ENCODE measurements at regions not wholly inside any gene's neighbourhood (a gene's known extent, or its start where the extent isn't known, plus 50 kb on each side); places are given as distances from the start of the nearest gene placed in this dataset.
"Not testable (repeated sequence)": the region's sequence is repeated elsewhere in the genome, so short reads cannot be mapped to it uniquely, and the experiment has no call there.

GRCh38 chr3:187852842-187853730, 107.8 kb upstream of the BCL6 start:
- no peak for DNase-seq

- DNase-seq: no peak
These were observed 109.9 kb upstream of the BCL6 start for GRCh38 chr3:187855131-187855530.

GRCh38 chr3:187856555-187856954, 111.3 kb upstream of the BCL6 start:
- no peak for DNase-seq

- peak; percentile 33 for DNase-seq
These were observed 112.8 kb upstream of the BCL6 start for GRCh38 chr3:187858041-187858440.

DNA sequence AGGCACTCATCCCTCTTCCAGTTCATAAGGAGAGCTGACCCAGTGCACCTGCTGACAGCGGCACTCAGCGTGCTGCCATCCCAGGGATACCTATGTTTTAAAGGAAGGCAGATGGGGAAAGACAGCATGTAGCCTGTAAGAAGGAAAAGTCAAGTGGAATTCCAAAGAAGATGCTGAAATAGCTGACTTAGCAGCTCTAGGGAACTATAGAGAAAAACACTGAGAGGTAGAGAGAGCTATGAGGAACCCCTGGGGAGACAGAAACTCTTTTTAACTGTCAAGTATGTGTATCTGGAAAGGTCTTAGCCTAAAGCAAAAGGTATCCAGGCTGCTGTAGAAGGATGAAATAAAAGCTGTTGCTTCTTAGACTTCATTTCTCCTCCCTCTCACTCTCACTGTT, 113.4 kb upstream of the BCL6 start:
- no peak for DNase-seq

GRCh38 chr3:187862701-187863277, 117.5 kb upstream of the BCL6 start:
- not testable (repeated sequence) for DNase-seq

- DNase-seq: no peak
These were observed 125.3 kb upstream of the BCL6 start for GRCh38 chr3:187870360-187871203.

DNA sequence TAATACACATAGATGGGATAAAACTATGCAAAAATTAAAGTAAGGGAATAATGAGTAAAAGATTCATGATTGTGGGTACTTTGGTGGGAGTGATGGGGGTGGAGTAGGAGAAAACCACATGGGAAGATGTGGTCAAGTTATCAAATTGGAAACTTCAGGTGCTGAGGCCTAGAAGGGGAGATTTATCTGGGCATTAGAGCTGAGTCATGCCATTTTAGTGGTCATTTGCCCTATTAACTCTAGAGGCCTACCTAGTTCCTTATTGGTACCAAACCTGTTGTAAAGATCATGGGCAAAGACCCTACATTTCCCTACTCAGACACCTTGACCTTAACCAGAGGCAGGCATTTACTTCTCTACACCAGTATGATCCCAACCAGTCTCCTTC, 125.9 kb upstream of the BCL6 start:
- no peak for DNase-seq

DNA sequence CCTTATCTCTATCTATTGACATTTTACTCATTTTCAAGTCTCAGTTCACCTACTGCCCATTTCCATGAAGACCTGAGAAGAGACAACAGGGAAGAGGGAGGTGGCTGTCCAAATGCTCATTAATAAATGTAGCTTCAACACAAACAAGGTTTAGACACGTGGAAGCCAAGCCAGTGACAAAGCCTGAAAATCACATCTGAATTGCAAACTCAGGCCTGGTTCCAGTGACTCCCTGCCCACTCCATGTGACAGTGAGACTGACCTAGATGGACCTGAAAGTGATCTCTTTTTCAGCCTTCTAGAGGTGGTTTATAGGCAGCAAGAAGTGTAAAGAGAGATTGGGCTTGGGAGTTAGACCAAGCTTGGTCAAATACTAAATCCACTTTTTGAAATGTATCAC, 126.6 kb upstream of the BCL6 start:
- DNase-seq: no peak

DNA sequence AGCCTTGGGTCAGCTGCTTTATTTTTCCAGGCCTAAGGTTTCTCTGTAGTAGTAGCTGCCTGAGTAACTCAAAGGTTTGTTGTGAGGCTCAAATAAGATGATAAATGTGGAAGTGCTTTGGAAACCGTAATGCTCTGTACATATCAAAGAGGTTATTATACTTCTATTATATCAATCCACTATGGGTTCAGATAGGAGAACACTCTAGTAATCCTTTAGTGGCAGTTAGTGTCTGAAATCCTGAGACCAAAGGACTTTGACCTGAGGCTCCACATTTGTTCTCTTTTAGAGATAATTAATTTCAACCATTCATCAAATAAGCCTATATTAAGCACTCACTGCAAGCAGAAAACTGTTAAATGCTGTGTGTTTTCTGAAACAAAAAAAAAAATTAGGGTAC, 128.6 kb upstream of the BCL6 start:
- no peak for DNase-seq

GRCh38 chr3:187875863-187876262, 130.6 kb upstream of the BCL6 start:
- no peak for DNase-seq

- DNase-seq: no peak
These were observed 133.7 kb upstream of the BCL6 start for GRCh38 chr3:187878772-187879518.

GRCh38 chr3:187880441-187880840, 135.2 kb upstream of the BCL6 start:
- no peak for DNase-seq

GRCh38 chr3:187880851-187881250, 135.6 kb upstream of the BCL6 start:
- DNase-seq: no peak

DNA sequence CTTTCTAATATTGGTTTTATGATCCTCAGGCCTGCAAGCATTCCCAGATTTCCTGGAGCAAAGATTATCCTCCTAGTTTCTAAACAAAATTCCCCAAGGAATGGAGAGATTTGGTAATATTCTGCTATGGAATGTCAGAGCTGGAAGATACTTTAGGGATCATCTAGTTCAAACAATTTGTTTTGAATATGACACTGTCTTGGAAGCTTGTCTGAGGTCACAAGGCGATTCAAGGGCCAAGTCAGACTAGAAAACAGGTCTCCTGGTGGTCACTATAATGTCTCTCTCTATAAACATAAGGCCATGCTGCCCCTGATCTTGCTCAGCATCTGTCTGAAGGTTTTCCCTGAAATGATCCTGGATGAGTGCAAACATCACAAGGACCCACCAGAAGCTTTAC, 143.4 kb upstream of the BCL6 start:
- DNase-seq: no peak

GRCh38 chr3:187889106-187889505, 143.8 kb upstream of the BCL6 start:
- DNase-seq: no peak

GRCh38 chr3:187889601-187890404, 144.5 kb upstream of the BCL6 start:
- DNase-seq: no peak

DNA sequence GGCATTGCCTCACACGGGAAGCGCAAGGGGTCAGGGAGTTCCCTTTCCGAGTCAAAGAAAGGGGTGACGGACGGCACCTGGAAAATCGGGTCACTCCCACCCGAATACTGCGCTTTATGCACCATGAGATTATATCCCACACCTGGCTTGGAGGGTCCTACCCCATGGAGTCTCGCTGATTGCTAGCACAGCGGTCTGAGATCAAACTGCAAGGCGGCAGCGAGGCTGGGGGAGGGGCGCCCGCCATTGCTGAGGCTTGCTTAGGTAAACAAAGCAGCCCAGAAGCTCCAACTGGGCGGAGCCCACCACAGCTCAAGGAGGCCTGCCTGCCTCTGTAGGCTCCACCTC, 145.1 kb upstream of the BCL6 start:
- DNase-seq: not testable (repeated sequence)

- DNase-seq: peak; percentile 65
These were observed 151.4 kb upstream of the BCL6 start for GRCh38 chr3:187896646-187897045.

DNA sequence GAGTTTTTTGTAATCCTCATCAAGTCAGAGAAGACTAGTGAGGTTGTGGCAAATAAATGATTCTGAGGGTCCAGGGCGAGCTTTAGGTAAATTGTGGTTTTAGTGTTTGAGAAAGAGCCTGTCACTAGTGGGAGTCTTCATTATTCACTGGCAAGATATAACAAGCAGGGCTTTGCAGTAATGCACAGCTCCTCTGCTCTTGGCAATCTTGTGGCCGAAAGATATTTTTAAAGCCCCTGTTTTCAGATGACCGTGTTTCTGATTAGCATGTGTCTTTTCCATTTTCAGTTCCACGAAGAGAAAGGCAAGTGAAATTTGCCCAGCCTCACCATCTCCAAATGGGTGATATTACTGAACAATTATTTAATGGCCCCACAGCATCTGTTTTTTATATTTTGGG, 154.0 kb upstream of the BCL6 start:
- DNase-seq: no peak

- no peak for DNase-seq
These were observed 155.9 kb upstream of the BCL6 start for GRCh38 chr3:187900993-187901755.
